ENCODE measurements at regions not wholly inside any gene's neighbourhood (a gene's known extent, or its start where the extent isn't known, plus 50 kb on each side); places are given as distances from the start of the nearest gene placed in this dataset.

DNA sequence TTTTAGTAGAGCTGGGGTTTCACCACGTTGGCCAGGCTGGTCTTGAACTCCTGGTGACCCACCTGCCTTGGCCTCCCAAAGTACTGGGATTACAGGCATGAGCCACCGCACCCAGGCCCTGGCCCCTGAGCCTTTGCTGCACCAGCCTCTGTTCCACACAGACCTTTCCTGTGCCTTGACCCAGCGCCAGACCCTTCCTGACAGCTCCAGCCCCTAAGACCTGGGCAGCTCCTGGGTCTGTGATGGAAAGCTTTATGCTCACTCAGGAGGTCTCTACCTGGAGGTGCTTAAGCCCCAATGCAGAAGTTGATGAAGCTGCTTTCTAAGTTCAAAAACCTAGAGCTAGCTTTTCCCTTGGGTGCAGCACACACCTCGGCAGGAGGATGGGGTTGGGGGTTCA lies 58.8 kb upstream of the NEK6 start:
- TF ChIP-seq POLR2A (IDR thresholded peaks at IDR 0.05): no peak
- TF ChIP-seq, protein P1, sequence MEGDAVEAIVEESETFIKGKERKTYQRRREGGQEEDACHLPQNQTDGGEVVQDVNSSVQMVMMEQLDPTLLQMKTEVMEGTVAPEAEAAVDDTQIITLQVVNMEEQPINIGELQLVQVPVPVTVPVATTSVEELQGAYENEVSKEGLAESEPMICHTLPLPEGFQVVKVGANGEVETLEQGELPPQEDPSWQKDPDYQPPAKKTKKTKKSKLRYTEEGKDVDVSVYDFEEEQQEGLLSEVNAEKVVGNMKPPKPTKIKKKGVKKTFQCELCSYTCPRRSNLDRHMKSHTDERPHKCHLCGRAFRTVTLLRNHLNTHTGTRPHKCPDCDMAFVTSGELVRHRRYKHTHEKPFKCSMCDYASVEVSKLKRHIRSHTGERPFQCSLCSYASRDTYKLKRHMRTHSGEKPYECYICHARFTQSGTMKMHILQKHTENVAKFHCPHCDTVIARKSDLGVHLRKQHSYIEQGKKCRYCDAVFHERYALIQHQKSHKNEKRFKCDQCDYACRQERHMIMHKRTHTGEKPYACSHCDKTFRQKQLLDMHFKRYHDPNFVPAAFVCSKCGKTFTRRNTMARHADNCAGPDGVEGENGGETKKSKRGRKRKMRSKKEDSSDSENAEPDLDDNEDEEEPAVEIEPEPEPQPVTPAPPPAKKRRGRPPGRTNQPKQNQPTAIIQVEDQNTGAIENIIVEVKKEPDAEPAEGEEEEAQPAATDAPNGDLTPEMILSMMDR (IDR thresholded peaks at IDR 0.05): no peak
